GM13977 (cell line): ENCODE measurements at regions not wholly inside any gene's neighbourhood (a gene's known extent, or its start where the extent isn't known, plus 50 kb on each side); places are given as distances from the start of the nearest gene placed in this dataset.
A peak's percentile ranks its signal among the peaks of the same experiment; 100 is the strongest.

Experiments used
- DNase-seq: peaks from one replicate; pipeline ENCODE4 v3.0.0; 2012; ENCODE audit warnings: low spot score
- CTCF ChIP-seq: IDR thresholded peaks from 2 replicates; pipeline ENCODE4 v1.5.1; 2012; ENCODE audit warnings: mild to moderate bottlenecking, control low read depth; ENCODE audit not compliant: insufficient read depth; ENCODE audit errors: extremely low read depth, missing control alignments
- in situ Hi-C: fragments of 300-500 bp; cut with MboI; formaldehyde crosslinking; loops from one replicate; pipeline ENCODE4 v1.12.0; 2022; ENCODE audit warnings: low sequenced_read_pairs, low pct_unique_long_range_greater_than_20kb, mixed read lengths, inconsistent platforms; ENCODE audit not compliant: unreplicated experiment

- peak; percentile 32 for DNase-seq
- in situ Hi-C loops = no loop called here
- TF ChIP-seq CTCF = no peak
These were observed 52.3 kb upstream of the SNTG2 start for GRCh38 chr2:898319-898718.

- DNase-seq = no peak
- in situ Hi-C loops = no loop called here
- TF ChIP-seq CTCF = no peak
These were observed 53.6 kb upstream of the SNTG2 start for GRCh38 chr2:897091-897490.

- in situ Hi-C loops = no loop called here
- DNase-seq = no peak
- TF ChIP-seq CTCF = no peak
These were observed 57.3 kb upstream of the SNTG2 start for GRCh38 chr2:893311-893710.

GRCh38 chr2:892892-893291, 57.8 kb upstream of the SNTG2 start:
- TF ChIP-seq CTCF = no peak
- in situ Hi-C loops = no loop called here
- no peak for DNase-seq

GRCh38 chr2:892401-892800, 58.2 kb upstream of the SNTG2 start:
- no peak for TF ChIP-seq CTCF
- in situ Hi-C loops = no loop called here
- no peak for DNase-seq

GRCh38 chr2:891734-892133, 58.9 kb upstream of the SNTG2 start:
- in situ Hi-C loops = no loop called here
- TF ChIP-seq CTCF = no peak
- DNase-seq = no peak

DNA sequence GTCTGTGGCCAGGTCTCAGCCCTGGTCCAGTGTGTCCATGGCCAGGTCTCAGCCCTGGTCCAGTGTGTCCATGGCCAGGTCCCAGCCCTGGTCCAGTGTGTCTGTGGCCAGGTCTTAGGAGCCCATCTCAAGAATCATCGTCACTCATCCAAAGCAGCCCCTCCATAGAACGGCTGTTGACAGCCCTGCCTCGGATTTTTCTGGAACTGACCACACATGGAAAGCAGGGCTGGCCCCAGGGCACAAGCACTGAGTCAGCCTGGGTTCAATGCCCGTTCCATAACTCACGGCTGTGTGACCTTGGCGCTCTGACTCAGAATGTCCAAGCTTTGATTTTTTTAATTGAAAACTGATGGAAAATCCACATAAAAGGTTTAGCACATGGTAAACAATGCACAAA, 59.9 kb upstream of the SNTG2 start:
- in situ Hi-C loops = no loop called here
- TF ChIP-seq CTCF = no peak
- DNase-seq = no peak
